BLaER1 (cell line): ENCODE measurements at regions not wholly inside any gene's neighbourhood (a gene's known extent, or its start where the extent isn't known, plus 50 kb on each side); places are given as distances from the start of the nearest gene placed in this dataset.

Experiments
- H3K27ac ChIP-seq: shearing (Covaris generic); formaldehyde crosslinking; 2 replicates; pipeline ENCODE4 v1.8.1; 2022
- H3K27me3 ChIP-seq: shearing (Covaris generic); formaldehyde crosslinking; 2 replicates; pipeline ENCODE4 v1.8.1; 2022
- H3K36me3 ChIP-seq: shearing (Covaris generic); formaldehyde crosslinking; 2 replicates; pipeline ENCODE4 v1.8.1; 2022
- H3K4me1 ChIP-seq: shearing (Covaris generic); formaldehyde crosslinking; 2 replicates; pipeline ENCODE4 v1.8.1; 2022
- H3K4me2 ChIP-seq: shearing (Covaris generic); formaldehyde crosslinking; 2 replicates; pipeline ENCODE4 v1.8.1; 2022
- H3K4me3 ChIP-seq: shearing (Covaris generic); formaldehyde crosslinking; 2 replicates; pipeline ENCODE4 v1.8.1; 2022
- H3K9ac ChIP-seq: shearing (Covaris generic); formaldehyde crosslinking; 2 replicates; pipeline ENCODE4 v1.8.1; 2022
- H3K9me3 ChIP-seq: shearing (Covaris generic); formaldehyde crosslinking; 2 replicates; pipeline ENCODE4 v1.8.1; 2022
- H4K20me1 ChIP-seq: shearing (Covaris generic); formaldehyde crosslinking; 2 replicates; pipeline ENCODE4 v1.8.1; 2022
- Cebpa-rat ChIP-seq: shearing (Covaris generic); IDR thresholded peaks from 2 replicates; pipeline ENCODE4 v1.8.1; 2022

DNA sequence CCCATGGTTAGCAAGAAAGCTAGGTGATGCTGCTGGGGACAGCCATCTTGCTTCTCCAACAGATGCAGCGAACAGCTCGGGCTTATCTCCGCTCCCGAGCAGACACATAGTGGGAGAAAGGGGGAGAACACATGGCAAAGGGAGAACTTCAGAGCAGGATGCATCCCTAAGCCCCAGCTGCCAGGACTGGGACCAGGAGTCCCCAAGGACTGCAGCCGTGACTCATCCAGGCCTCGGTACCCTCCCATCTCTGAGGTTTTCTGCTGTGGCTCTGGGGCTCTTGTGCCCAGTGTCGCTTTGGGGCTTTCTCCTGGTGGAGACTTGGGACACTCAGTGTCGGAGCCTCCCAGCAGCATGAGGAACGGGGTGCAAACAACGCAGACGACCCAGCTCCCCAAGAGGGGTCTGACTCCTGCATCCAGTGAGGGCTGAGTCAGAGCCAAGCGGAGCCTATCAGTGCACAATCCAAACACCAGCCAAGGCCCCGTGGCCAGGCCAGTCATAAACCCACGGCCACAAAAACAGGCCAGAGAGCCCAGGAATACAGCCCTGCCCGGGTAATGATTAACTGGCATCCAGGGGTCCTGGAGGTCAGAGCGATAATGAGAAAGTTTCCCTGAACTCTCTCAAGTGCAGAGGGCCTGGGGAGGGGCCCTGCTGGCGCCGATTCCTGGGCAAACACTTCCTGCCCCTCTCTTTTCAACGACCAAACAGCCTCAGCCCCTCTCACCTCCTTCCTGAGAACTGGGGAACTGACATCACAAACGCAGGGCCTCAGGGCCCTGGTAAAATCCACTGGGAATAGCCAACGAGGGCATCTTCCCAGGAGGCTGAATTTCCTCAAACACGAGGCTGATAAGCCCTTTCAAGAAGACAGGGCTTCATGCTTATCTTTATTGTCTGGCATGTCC is 202.9 kb downstream of the USP12 start:
- H3K36me3 ChIP-seq, result no peaks in the 10 kb centered on the region
- no peak overlapping the region for H3K4me3 ChIP-seq
- peak overlapping the region; percentile 55 for H3K4me2 ChIP-seq
- H4K20me1 ChIP-seq, result no peaks in the 10 kb centered on the region
- TF ChIP-seq Cebpa-rat, result no peak
- no peaks in the 10 kb centered on the region for H3K27me3 ChIP-seq
- H3K4me1 ChIP-seq, result peaks cover 26% of the 10 kb centered on the region
- H3K9ac ChIP-seq, result no peak overlapping the region; the same call in 1 of the 2 replicates
- H3K9me3 ChIP-seq, result no peaks in the 10 kb centered on the region
- no peak overlapping the region for H3K27ac ChIP-seq

GRCh38 chr13:26967119-26968038 is 204.2 kb downstream of the USP12 start:
- H3K4me1 ChIP-seq, result peaks cover 26% of the 10 kb centered on the region
- H4K20me1 ChIP-seq, result no peaks in the 10 kb centered on the region
- H3K9ac ChIP-seq, result no peak overlapping the region
- H3K27ac ChIP-seq, result no peak overlapping the region
- H3K27me3 ChIP-seq, result no peaks in the 10 kb centered on the region
- H3K4me3 ChIP-seq, result no peak overlapping the region
- no peaks in the 10 kb centered on the region for H3K9me3 ChIP-seq
- no peak overlapping the region for H3K4me2 ChIP-seq
- TF ChIP-seq Cebpa-rat, result no peak
- H3K36me3 ChIP-seq, result no peaks in the 10 kb centered on the region

DNA sequence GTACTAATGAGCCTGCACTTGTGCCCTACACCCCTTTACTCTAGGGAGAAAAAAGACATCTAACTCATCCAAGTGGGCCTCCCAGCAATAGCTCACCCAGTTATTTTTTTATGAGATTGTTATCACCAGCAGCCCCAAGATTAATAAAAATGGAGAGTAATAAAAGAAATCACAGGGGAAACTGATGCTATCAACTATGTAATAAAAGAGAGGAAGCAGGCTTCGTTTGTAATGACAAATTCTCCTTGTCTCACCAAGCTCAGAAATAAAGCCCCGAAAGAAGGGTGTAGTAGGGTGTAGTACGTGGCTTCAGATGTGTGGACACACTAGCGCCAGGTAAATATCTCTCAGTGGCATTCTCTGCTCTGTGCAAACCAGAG is 204.9 kb downstream of the USP12 start:
- no peak overlapping the region for H3K9ac ChIP-seq
- H3K4me2 ChIP-seq, result no peak overlapping the region
- no peaks in the 10 kb centered on the region for H4K20me1 ChIP-seq
- H3K27me3 ChIP-seq, result no peaks in the 10 kb centered on the region
- no peaks in the 10 kb centered on the region for H3K9me3 ChIP-seq
- no peaks in the 10 kb centered on the region for H3K36me3 ChIP-seq
- H3K4me3 ChIP-seq, result no peak overlapping the region
- H3K4me1 ChIP-seq, result peaks cover 26% of the 10 kb centered on the region
- no peak for TF ChIP-seq Cebpa-rat
- no peak overlapping the region for H3K27ac ChIP-seq

DNA sequence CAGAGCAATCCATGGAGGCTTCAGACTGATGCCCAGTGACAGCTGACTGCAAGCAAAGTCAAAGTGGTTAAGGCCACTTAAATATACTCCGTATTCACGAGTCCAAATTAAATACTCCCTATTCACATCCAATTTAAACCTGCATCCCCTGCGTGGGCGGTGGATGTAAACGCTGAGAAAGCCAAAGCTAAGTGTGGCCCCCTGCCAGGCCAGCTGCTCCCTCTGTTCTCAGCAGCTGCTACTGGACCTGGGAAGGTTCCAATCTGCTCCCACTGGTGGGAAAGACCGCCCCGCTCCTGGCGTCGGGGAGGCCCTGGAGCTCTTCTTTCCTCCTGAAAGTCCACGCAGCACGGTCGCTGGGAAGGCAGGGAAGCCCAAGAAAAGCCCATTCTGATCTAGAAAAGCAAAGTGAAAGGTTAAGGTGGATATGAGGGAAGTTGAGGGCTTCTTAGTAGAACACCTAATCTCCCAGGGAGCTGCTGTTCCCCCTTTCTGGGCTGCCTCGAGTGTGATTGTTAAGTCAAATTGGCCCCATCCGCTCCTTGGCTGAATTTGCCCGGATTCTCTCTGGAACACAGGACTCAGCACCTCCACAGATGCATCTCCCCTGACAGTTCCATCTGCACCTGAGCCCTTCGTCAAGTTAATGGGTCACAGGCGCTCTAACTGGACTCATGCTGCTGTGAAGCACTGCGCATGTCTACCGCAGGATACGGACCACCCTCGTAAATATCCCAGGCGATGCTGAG is 205.5 kb downstream of the USP12 start:
- Histone ChIP-seq H3K9me3 (no peaks in the 10 kb centered on the region), H3K27ac (no peak overlapping the region), H3K4me1 (peaks cover 26% of the 10 kb centered on the region), H3K9ac (no peak overlapping the region), H3K36me3 (no peaks in the 10 kb centered on the region), H3K27me3 (no peaks in the 10 kb centered on the region), H3K4me2 (no peak overlapping the region), H4K20me1 (no peaks in the 10 kb centered on the region), H3K4me3 (no peak overlapping the region)
- TF ChIP-seq Cebpa-rat, result no peak

DNA sequence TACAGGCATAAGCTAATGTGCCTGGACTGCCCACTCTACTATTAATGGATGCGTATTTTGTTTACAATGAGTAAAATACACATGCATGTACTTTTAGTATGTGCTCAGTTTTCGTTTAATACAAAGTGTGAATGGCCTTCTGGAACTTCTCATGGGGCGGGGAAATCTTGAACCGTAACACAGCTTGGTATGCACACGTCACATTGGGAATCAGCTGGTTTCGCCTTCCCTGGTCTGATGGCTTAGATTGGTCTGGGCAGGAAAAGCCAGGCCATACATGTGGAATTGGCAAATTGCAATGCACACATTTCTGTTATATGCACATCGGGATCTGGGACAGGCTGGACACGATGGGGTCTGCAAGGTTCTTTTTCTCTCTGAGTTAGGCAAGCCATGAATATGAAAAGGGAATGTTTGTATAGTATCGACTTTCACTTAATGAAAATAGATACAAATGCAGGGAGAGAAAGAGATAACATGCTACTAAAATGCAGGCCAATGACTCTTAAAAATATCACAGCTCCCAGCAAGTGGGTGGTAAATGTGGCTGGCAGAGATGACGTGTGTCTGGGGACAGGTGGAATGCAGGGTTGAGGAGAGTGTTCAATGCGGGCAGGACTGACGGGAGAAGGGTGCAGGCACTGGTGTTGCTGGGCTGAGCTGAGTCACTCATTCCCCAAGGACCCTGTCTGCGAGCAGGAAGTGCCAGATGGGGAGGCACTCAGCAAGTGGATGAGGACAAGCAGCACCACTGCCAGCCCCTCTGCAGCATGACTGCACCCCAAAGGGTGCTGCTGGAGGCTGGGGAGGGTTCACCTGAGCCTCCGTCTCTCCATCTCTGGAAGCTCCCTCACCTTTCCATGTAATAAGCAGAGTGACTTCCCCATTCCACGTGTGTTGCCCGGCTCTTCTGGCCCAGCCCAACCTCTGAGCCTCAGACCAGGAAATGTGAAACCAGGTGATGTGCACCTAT is 204.0 kb upstream of the GPR12 start:
- no peak overlapping the region for H3K9ac ChIP-seq

GRCh38 chr13:26962671-26963070 is 202.1 kb upstream of the GPR12 start:
- Histone ChIP-seq H3K4me2 (no peak overlapping the region), H3K27me3 (no peaks in the 10 kb centered on the region), H3K27ac (no peak overlapping the region), H3K4me3 (no peak overlapping the region), H3K36me3 (no peaks in the 10 kb centered on the region), H4K20me1 (no peaks in the 10 kb centered on the region), H3K9me3 (no peaks in the 10 kb centered on the region), H3K4me1 (peaks cover 13% of the 10 kb centered on the region), H3K9ac (no peak overlapping the region)
- no peak for TF ChIP-seq Cebpa-rat

More for the DNA sequence above, 204.0 kb upstream of the GPR12 start:
- H3K9me3 ChIP-seq, result no peaks in the 10 kb centered on the region
- TF ChIP-seq Cebpa-rat, result no peak
- H4K20me1 ChIP-seq, result no peaks in the 10 kb centered on the region
- H3K4me3 ChIP-seq, result no peak overlapping the region
- H3K36me3 ChIP-seq, result no peaks in the 10 kb centered on the region
- H3K27ac ChIP-seq, result no peak overlapping the region
- H3K4me1 ChIP-seq, result peaks cover 26% of the 10 kb centered on the region
- no peaks in the 10 kb centered on the region for H3K27me3 ChIP-seq
- peak overlapping the region; percentile 52 for H3K4me2 ChIP-seq

DNA sequence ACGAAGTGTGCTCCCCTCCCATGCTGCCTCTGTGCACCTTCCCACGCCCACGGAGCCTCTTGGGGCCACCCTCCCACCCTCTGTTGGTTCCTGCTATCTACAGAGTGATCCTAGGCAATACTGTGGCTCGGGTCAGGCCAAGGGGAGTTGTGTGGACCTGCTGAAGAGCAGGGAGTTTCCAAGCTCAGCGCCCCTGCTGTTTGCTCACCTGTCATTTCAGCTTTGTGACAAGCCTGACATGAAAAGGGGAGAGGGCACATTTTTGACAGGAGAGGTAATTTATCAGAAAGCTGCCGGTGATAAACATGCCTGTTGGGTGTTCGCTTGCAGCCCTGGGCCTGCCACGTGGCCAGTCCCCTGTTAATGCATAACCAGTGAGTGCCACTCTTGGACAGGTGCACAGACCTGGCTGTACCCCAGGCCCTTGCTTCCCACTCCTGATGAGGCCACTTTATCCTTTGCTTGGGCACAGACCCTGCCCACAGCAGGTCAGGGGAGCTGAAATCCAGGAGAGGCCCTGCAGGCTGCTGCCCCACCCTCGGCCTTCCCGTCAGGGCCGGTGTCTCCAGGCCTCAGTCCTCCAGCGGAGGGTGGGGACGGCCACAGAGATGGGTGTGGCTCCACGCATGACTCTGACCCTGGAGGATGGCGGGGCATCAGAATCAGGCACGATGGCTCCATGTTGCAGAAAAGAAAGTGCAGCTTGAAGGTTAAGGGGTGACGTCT is 201.5 kb upstream of the GPR12 start:
- Histone ChIP-seq H3K4me1 (peaks cover 13% of the 10 kb centered on the region), H3K36me3 (no peaks in the 10 kb centered on the region), H3K27me3 (no peaks in the 10 kb centered on the region), H4K20me1 (no peaks in the 10 kb centered on the region), H3K9me3 (no peaks in the 10 kb centered on the region), H3K4me3 (no peak overlapping the region), H3K9ac (no peak overlapping the region), H3K27ac (no peak overlapping the region), H3K4me2 (no peak overlapping the region)
- TF ChIP-seq Cebpa-rat, result no peak

DNA sequence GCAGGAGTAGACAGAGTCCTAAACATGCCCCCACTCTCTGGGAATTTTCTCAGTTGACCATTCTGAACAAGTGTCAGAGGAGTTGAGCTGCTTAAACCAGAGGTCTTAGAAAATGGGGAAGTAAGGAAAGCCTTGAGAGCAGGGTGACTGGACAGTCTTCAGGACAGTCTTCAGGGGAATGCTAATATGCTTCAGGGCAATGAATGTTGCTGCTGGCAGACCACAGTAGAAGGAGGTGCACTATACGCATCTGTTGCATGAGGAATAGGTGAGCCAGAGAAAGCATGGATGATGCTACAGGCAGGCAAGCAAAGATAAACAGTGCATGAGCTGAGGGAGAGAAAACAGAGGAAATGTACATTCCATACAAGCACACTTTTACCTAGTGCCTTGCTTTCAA is 196.6 kb upstream of the GPR12 start:
- Histone ChIP-seq H3K9me3 (no peaks in the 10 kb centered on the region), H3K9ac (no peak overlapping the region), H3K4me3 (no peak overlapping the region), H3K4me2 (no peak overlapping the region), H4K20me1 (no peaks in the 10 kb centered on the region), H3K36me3 (no peaks in the 10 kb centered on the region), H3K27ac (no peak overlapping the region), H3K27me3 (no peaks in the 10 kb centered on the region), H3K4me1 (peaks cover 16% of the 10 kb centered on the region)
- no peak for TF ChIP-seq Cebpa-rat
